ENCODE measurements at regions not wholly inside any gene's neighbourhood (a gene's known extent, or its start where the extent isn't known, plus 50 kb on each side); places are given as distances from the start of the nearest gene placed in this dataset.

- H3K9me3 ChIP-seq (ENCODE audit: insufficient read depth, low read depth, low read length): no peaks in the 10 kb centered on the region
- no peak overlapping the region for H3K27ac Mint-ChIP-seq (ENCODE audit: unreplicated experiment)
- H3K4me3 Mint-ChIP-seq (ENCODE audit: unreplicated experiment): no peak overlapping the region
- H3K9ac ChIP-seq (ENCODE audit: low read length): no peak overlapping the region
- H3K27ac ChIP-seq (ENCODE audit: low read depth, low read length): no peak overlapping the region
- no peaks in the 10 kb centered on the region for H4K20me1 ChIP-seq (ENCODE audit: insufficient read depth, low read length)
- no peak overlapping the region for H3K4me3 ChIP-seq (ENCODE audit: insufficient read depth, low read depth, low read length)
- FAIRE-seq (no peak), DNase-seq (ENCODE audit: low read depth) (no peak)
- peaks cover 2% of the 10 kb centered on the region for H3K4me1 Mint-ChIP-seq (ENCODE audit: low read depth, unreplicated experiment)
- no peak overlapping the region for H3K4me2 ChIP-seq (ENCODE audit: low read length)
- H3K36me3 ChIP-seq (ENCODE audit: insufficient read depth, low read length): no peaks in the 10 kb centered on the region
- H3K4me1 ChIP-seq (ENCODE audit: insufficient read depth, low read length): no peaks in the 10 kb centered on the region
- no peak overlapping the region for H2AFZ ChIP-seq (ENCODE audit: low read depth, low read length)
- no peak for TF ChIP-seq CTCF (IDR thresholded peaks at IDR 0.05; ENCODE audit: insufficient read depth, low read depth, low read length)
- H3K79me2 ChIP-seq (ENCODE audit: insufficient read depth, low read length): no peaks in the 10 kb centered on the region
- H3K9me3 Mint-ChIP-seq (ENCODE audit: unreplicated experiment): no peaks in the 10 kb centered on the region
- H3K27me3 ChIP-seq (ENCODE audit: insufficient read depth, low read length): no peaks in the 10 kb centered on the region
- peaks cover 2% of the 10 kb centered on the region for H3K27me3 Mint-ChIP-seq (ENCODE audit: low read depth, unreplicated experiment)
- no peaks in the 10 kb centered on the region for H3K36me3 Mint-ChIP-seq (ENCODE audit: low read depth, unreplicated experiment)
Measured at GRCh38 chr15:56528136-56528535, 63.2 kb upstream of the MNS1 start.

- DNase-seq (ENCODE audit: low read depth): peak; percentile 64
- Mint-ChIP-seq H3K36me3 (ENCODE audit: low read depth, unreplicated experiment) (peaks cover 2% of the 10 kb centered on the region), H3K27ac (ENCODE audit: unreplicated experiment) (no peak overlapping the region), H3K27me3 (ENCODE audit: low read depth, unreplicated experiment) (no peaks in the 10 kb centered on the region), H3K4me1 (ENCODE audit: low read depth, unreplicated experiment) (peaks cover 2% of the 10 kb centered on the region), H3K4me3 (ENCODE audit: unreplicated experiment) (no peak overlapping the region), H3K9me3 (ENCODE audit: unreplicated experiment) (peaks cover 9% of the 10 kb centered on the region)
- no peaks in the 10 kb centered on the region for H3K4me1 ChIP-seq (ENCODE audit: insufficient read depth, low read length)
- TF ChIP-seq CTCF (IDR thresholded peaks at IDR 0.05; ENCODE audit: insufficient read depth, low read depth, low read length) (no peak), EZH2 (IDR thresholded peaks at IDR 0.05; ENCODE audit: insufficient read depth, low read length) (no peak)
- no peak overlapping the region for H2AFZ ChIP-seq (ENCODE audit: low read depth, low read length)
- no peak overlapping the region for H3K4me3 ChIP-seq (ENCODE audit: insufficient read depth, low read depth, low read length)
- H3K27me3 ChIP-seq (ENCODE audit: insufficient read depth, low read length): no peaks in the 10 kb centered on the region
- FAIRE-seq: no peak
- no peaks in the 10 kb centered on the region for H3K9me3 ChIP-seq (ENCODE audit: insufficient read depth, low read depth, low read length)
- H3K79me2 ChIP-seq (ENCODE audit: insufficient read depth, low read length): no peaks in the 10 kb centered on the region
- no peak overlapping the region for H3K4me2 ChIP-seq (ENCODE audit: low read length)
- no peak overlapping the region for H3K9ac ChIP-seq (ENCODE audit: low read length)
- no peaks in the 10 kb centered on the region for H3K36me3 ChIP-seq (ENCODE audit: insufficient read depth, low read length)
- no peaks in the 10 kb centered on the region for H4K20me1 ChIP-seq (ENCODE audit: insufficient read depth, low read length)
- H3K27ac ChIP-seq (ENCODE audit: low read depth, low read length): no peak overlapping the region
Measured at GRCh38 chr15:56524915-56525314, 60.0 kb upstream of the MNS1 start.

- no peak for FAIRE-seq
- H2AFZ ChIP-seq (ENCODE audit: low read depth, low read length): no peak overlapping the region
- no peaks in the 10 kb centered on the region for H4K20me1 ChIP-seq (ENCODE audit: insufficient read depth, low read length)
- H3K9ac ChIP-seq (ENCODE audit: low read length): no peak overlapping the region
- H3K4me1 ChIP-seq (ENCODE audit: insufficient read depth, low read length): no peaks in the 10 kb centered on the region
- Mint-ChIP-seq H3K9me3 (ENCODE audit: unreplicated experiment) (peaks cover 10% of the 10 kb centered on the region), H3K27ac (ENCODE audit: unreplicated experiment) (no peak overlapping the region), H3K36me3 (ENCODE audit: low read depth, unreplicated experiment) (peaks cover 2% of the 10 kb centered on the region), H3K4me1 (ENCODE audit: low read depth, unreplicated experiment) (peaks cover 2% of the 10 kb centered on the region), H3K27me3 (ENCODE audit: low read depth, unreplicated experiment) (no peaks in the 10 kb centered on the region), H3K4me3 (ENCODE audit: unreplicated experiment) (no peak overlapping the region)
- H3K79me2 ChIP-seq (ENCODE audit: insufficient read depth, low read length): no peaks in the 10 kb centered on the region
- no peak overlapping the region for H3K4me2 ChIP-seq (ENCODE audit: low read length)
- DNase-seq (ENCODE audit: low read depth): peak; percentile 18
- no peaks in the 10 kb centered on the region for H3K36me3 ChIP-seq (ENCODE audit: insufficient read depth, low read length)
- H3K27ac ChIP-seq (ENCODE audit: low read depth, low read length): no peak overlapping the region
- no peaks in the 10 kb centered on the region for H3K27me3 ChIP-seq (ENCODE audit: insufficient read depth, low read length)
- TF ChIP-seq EZH2 (IDR thresholded peaks at IDR 0.05; ENCODE audit: insufficient read depth, low read length): no peak
- H3K9me3 ChIP-seq (ENCODE audit: insufficient read depth, low read depth, low read length): no peaks in the 10 kb centered on the region
- no peak overlapping the region for H3K4me3 ChIP-seq (ENCODE audit: insufficient read depth, low read depth, low read length)
Measured at GRCh38 chr15:56523521-56523920, 58.6 kb upstream of the MNS1 start.
